B cell (primary cell): ENCODE measurements at regions not wholly inside any gene's neighbourhood (a gene's known extent, or its start where the extent isn't known, plus 50 kb on each side); places are given as distances from the start of the nearest gene placed in this dataset.
"Not testable (repeated sequence)": the region's sequence is repeated elsewhere in the genome, so short reads cannot be mapped to it uniquely, and the experiment has no call there.

Source experiments
- ATAC-seq: fragments of 200-7000 bp; cut with Tn5 transposase; one replicate; pipeline ENCODE4 v1.10.0; 2021; ENCODE audit warnings: low read depth, mild to moderate bottlenecking, moderate number of reproducible peaks, moderate library complexity
- CTCF ChIA-PET: fragments of 350-600 bp; sonication (Branson Sonifier 250); formaldehyde crosslinking; loops from one replicate; lab custom pipeline; 2021; ENCODE audit warnings: antibody characterized with exemption, inconsistent platforms; lab: Charles Lee
- POLR2A ChIA-PET: fragments of 350-600 bp; sonication (Branson Sonifier 250); formaldehyde crosslinking; loops from one replicate; lab custom pipeline; 2021; ENCODE audit warnings: antibody characterized with exemption; lab: Charles Lee
- DNase-seq: peaks from one replicate; pipeline ENCODE4 v3.0.0; 2013
- H2AFZ ChIP-seq: 2 replicates; pipeline ENCODE4 v1.6.1; 2012; ENCODE audit warnings: mild to moderate bottlenecking, low read depth, low read length; ENCODE audit not compliant: insufficient read depth, poor library complexity, severe bottlenecking
- H3K27ac ChIP-seq, 2 donors: 1 replicate in 1 of 2; 2 replicates in 1 of 2; pipeline ENCODE4 v1.5.1; 2012 to 2013; ENCODE audit warnings: low read length in 2 of 2, mild to moderate bottlenecking in 2 of 2, moderate library complexity in 1 of 2
- H3K27me3 ChIP-seq, 4 experiments: fragments of 200-600 bp in 1 of 4; sonication (generic) in 1 of 4; replicated peaks in 1 of 4; 1 replicate in 2 of 4; 2 replicates in 2 of 4; pipeline versions ENCODE4 v1.6.1 to v1.7.0; 2013 to 2016; ENCODE audit warnings: low read length in 3 of 4, mild to moderate bottlenecking in 2 of 4, mixed read lengths in 1 of 4, moderate library complexity in 1 of 4; ENCODE audit not compliant: insufficient read depth in 4 of 4, control insufficient read depth in 3 of 4; ENCODE audit errors: control extremely low read depth in 1 of 4
- H3K36me3 ChIP-seq, 2 experiments: replicated peaks in 1 of 2; 1 replicate in 1 of 2; 2 replicates in 1 of 2; pipeline versions ENCODE4 v1.6.1 to v1.7.1; 2013; ENCODE audit warnings: low read length in 1 of 2; ENCODE audit not compliant: insufficient read depth in 2 of 2, control insufficient read depth in 1 of 2; ENCODE audit errors: control extremely low read depth in 1 of 2, extremely low read depth in 1 of 2
- H3K4me1 ChIP-seq, 2 donors: fragments of 200-600 bp in 1 of 2; sonication (generic) in 1 of 2; 1 replicate in 1 of 2; 2 replicates in 1 of 2; pipeline versions ENCODE4 v1.5.1 to v1.6.1; 2013 to 2017; ENCODE audit warnings: low read length in 2 of 2; ENCODE audit not compliant: control insufficient read depth in 2 of 2, insufficient read depth in 2 of 2
- H3K4me2 ChIP-seq: replicated peaks from 2 replicates; pipeline ENCODE3; 2012; ENCODE audit warnings: mild to moderate bottlenecking, low read depth, low read length; ENCODE audit not compliant: poor library complexity, severe bottlenecking
- H3K4me3 ChIP-seq, 5 experiments: fragments of 200-600 bp in 1 of 5; sonication (generic) in 1 of 5; 1 replicate in 3 of 5; 2 replicates in 2 of 5; pipeline versions ENCODE4 v1.5.1 to v1.7.0; 2011 to 2016; ENCODE audit warnings: low read length in 4 of 5, mild to moderate bottlenecking in 4 of 5, low read depth in 2 of 5, control low read depth in 1 of 5, moderate library complexity in 1 of 5; ENCODE audit not compliant: insufficient read depth in 1 of 5; ENCODE audit errors: control extremely low read depth in 1 of 5, extremely low read depth in 1 of 5
- H3K79me2 ChIP-seq: fragments of 200-600 bp; sonication (generic); one replicate; pipeline ENCODE4 v1.6.0; 2016; ENCODE audit warnings: low read length; ENCODE audit not compliant: control insufficient read depth, insufficient read depth
- H3K9ac ChIP-seq: fragments of 200-600 bp; sonication (generic); 2 replicates; pipeline ENCODE4 v1.6.1; 2017; ENCODE audit warnings: mild to moderate bottlenecking, low read length, moderate library complexity
- H3K9me3 ChIP-seq, 3 donors: one replicate each; pipeline versions ENCODE4 v1.6.1 to v1.7.1; 2013; ENCODE audit warnings: low read length in 2 of 3; ENCODE audit not compliant: control insufficient read depth in 2 of 3, insufficient read depth in 1 of 3; ENCODE audit errors: control extremely low read depth in 1 of 3
- H4K20me1 ChIP-seq: 2 replicates; pipeline ENCODE4 v1.6.0; 2012; ENCODE audit warnings: mild to moderate bottlenecking, low read length; ENCODE audit not compliant: insufficient read depth, control insufficient read depth, poor library complexity, severe bottlenecking
- H3K27ac Mint-ChIP-seq: one replicate; pipeline ENCODE4 v1.8.0; 2021; ENCODE audit warnings: mixed read lengths
- H3K27me3 Mint-ChIP-seq: one replicate; pipeline ENCODE4 v1.8.0; 2021; ENCODE audit warnings: mixed read lengths
- H3K4me1 Mint-ChIP-seq: one replicate; pipeline ENCODE4 v1.8.0; 2021; ENCODE audit warnings: mixed read lengths
- H3K4me3 Mint-ChIP-seq: one replicate; pipeline ENCODE4 v1.8.0; 2021; ENCODE audit warnings: mixed read lengths
- H3K9me3 Mint-ChIP-seq: one replicate; pipeline ENCODE4 v1.8.0; 2022; ENCODE audit warnings: mixed read lengths; ENCODE audit not compliant: insufficient read depth
- CTCF ChIP-seq: fragments of 200-600 bp; IDR thresholded peaks from one replicate; pipeline ENCODE4 v1.8.0; 2022; ENCODE audit warnings: antibody characterized with exemption, mild to moderate bottlenecking
- EZH2 ChIP-seq: IDR thresholded peaks from 2 replicates; pipeline ENCODE4 v1.6.1; 2012; ENCODE audit warnings: borderline replicate concordance, low read depth, mild to moderate bottlenecking, moderate library complexity, low read length; ENCODE audit not compliant: insufficient read depth, poor library complexity, severe bottlenecking
- WGBS: methylation state at CpG from one replicate; pipeline ENCODE4 v1.1.5; 2013; ENCODE audit warnings: missing lambda C conversion rate; ENCODE audit not compliant: insufficient coverage; 5-methylcytosine and 5-hydroxymethylcytosine counted together
- intact Hi-C: fragments of 100-400 bp; cut with micrococcal nuclease; formaldehyde crosslinking; loops from one replicate; pipeline ENCODE4 v1.10.0; 2022

GRCh38 chr3:145248928-145249327, 912.1 kb downstream of the PLOD2 start:
- ChIA-PET POLR2A (no interaction called here), CTCF (no interaction called here)
- Mint-ChIP-seq H3K4me3 (no peak overlapping the region), H3K27me3 (no peaks in the 10 kb centered on the region), H3K4me1 (no peaks in the 10 kb centered on the region), H3K9me3 (peaks cover 12% of the 10 kb centered on the region), H3K27ac (no peak overlapping the region)
- no peaks in the 10 kb centered on the region for H3K27me3 ChIP-seq
- H4K20me1 ChIP-seq: no peaks in the 10 kb centered on the region
- ATAC-seq (no peak), DNase-seq (no peak)
- H3K27ac ChIP-seq: no peak overlapping the region
- H3K4me2 ChIP-seq: no peak overlapping the region
- no peak overlapping the region for H3K4me3 ChIP-seq
- H2AFZ ChIP-seq: no peak overlapping the region
- no peaks in the 10 kb centered on the region for H3K36me3 ChIP-seq
- H3K4me1 ChIP-seq: no peaks in the 10 kb centered on the region
- no peaks in the 10 kb centered on the region for H3K79me2 ChIP-seq
- H3K9ac ChIP-seq: no peak overlapping the region
- H3K9me3 ChIP-seq: peaks cover 2 to 15% (median 4%) of the 10 kb centered on the region in 3 donors
- intact Hi-C loops: no loop called here
- TF ChIP-seq EZH2 (no peak), CTCF (no peak)

- H4K20me1 ChIP-seq: no peaks in the 10 kb centered on the region
- H3K27me3 Mint-ChIP-seq: no peaks in the 10 kb centered on the region
- no peak overlapping the region for H2AFZ ChIP-seq
- no peak overlapping the region for H3K27ac ChIP-seq
- ATAC-seq (no peak), DNase-seq (no peak)
- WGBS: no CpG with 5 or more reads among the region's 1 CpG
- H3K9me3 Mint-ChIP-seq: peaks cover 12% of the 10 kb centered on the region
- no peak overlapping the region for H3K4me3 Mint-ChIP-seq
- no peak overlapping the region for H3K4me2 ChIP-seq
- H3K79me2 ChIP-seq: no peaks in the 10 kb centered on the region
- H3K4me3 ChIP-seq: no peak overlapping the region
- peaks cover 2 to 15% (median 4%) of the 10 kb centered on the region in 3 donors for H3K9me3 ChIP-seq
- no peaks in the 10 kb centered on the region for H3K27me3 ChIP-seq
- intact Hi-C loops: no loop called here
- CTCF ChIA-PET: no interaction called here
- no peaks in the 10 kb centered on the region for H3K36me3 ChIP-seq
- H3K4me1 Mint-ChIP-seq: no peaks in the 10 kb centered on the region
- TF ChIP-seq CTCF (no peak), EZH2 (no peak)
- H3K27ac Mint-ChIP-seq: no peak overlapping the region
- no peak overlapping the region for H3K9ac ChIP-seq
- POLR2A ChIA-PET: no interaction called here
- H3K4me1 ChIP-seq: no peaks in the 10 kb centered on the region
These were observed 909.7 kb downstream of the PLOD2 start for GRCh38 chr3:145251311-145251710.

DNA sequence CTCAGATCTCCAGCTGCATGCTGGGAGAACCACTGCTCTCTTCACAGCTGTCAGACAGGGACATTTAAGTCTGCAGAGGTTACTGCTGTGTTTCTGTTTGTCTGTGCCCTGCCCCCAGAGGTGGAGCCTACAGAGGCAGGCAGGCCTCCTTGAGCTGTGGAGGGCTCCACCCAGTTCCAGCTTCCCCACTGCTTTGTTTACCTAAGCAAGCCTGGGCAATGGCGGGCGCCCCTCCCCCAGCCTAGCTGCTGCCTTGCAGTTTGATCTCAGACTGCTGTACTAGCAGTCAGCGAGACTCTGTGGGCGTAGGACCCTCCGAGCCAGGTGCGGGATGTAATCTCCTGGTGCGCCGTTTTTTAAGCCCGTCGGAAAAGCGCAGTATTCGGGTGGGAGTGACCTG, 903.0 kb downstream of the PLOD2 start:
- H3K27me3 Mint-ChIP-seq, CTCF ChIA-PET, H3K27ac ChIP-seq, H3K27me3 ChIP-seq, H3K9ac ChIP-seq, H3K4me1 ChIP-seq, H3K9me3 ChIP-seq, H2AFZ ChIP-seq, H3K36me3 ChIP-seq, H4K20me1 ChIP-seq, H3K27ac Mint-ChIP-seq, H3K4me3 Mint-ChIP-seq, H3K4me2 ChIP-seq, H3K9me3 Mint-ChIP-seq, H3K4me1 Mint-ChIP-seq, ATAC-seq, DNase-seq, intact Hi-C loops, H3K79me2 ChIP-seq, H3K4me3 ChIP-seq, POLR2A ChIA-PET: not testable (repeated sequence)
- WGBS: 97% methylated on average over 7 of the region's 12 CpGs
